AG10803 (cell line): ENCODE measurements at regions not wholly inside any gene's neighbourhood (a gene's known extent, or its start where the extent isn't known, plus 50 kb on each side); places are given as distances from the start of the nearest gene placed in this dataset.
"Not testable (repeated sequence)": the region's sequence is repeated elsewhere in the genome, so short reads cannot be mapped to it uniquely, and the experiment has no call there.

Experiments
- DNase-seq: peaks from one replicate; pipeline ENCODE4 v3.0.0; 2010; ENCODE audit warnings: low read depth
- H3K4me3 ChIP-seq: 2 replicates; pipeline ENCODE4 v1.5.1; 2011; ENCODE audit warnings: mild to moderate bottlenecking, low read length, control low read depth
- CTCF ChIP-seq: conservative IDR thresholded peaks from 2 replicates; pipeline ENCODE4 v1.5.1; 2011; ENCODE audit warnings: mild to moderate bottlenecking, low read length, control low read depth, inconsistent platforms

DNA sequence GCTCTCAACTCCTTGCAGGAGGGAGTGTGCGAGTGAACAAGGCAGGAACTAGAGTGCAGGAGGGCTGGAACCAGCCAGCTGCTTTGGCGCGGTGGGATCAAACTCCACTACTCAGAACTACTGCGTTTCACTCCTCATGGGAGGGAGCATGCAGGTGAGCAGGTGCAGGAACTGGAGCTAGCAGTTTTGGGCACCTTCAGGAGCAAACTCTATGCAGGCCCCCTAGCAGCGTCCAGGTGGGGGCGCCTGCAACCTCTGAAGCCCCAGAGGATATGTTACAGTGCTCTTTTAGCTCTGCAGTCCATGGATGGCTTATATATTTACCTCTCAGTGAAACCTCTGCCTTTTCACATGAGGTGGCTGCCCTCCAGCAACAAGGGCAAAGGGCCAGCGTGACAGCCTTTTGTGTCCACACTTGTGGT, 1303.4 kb downstream of the PCDH9 start:
- DNase-seq = no peak
- no peak for TF ChIP-seq CTCF
- H3K4me3 ChIP-seq = no peak overlapping the region

DNA sequence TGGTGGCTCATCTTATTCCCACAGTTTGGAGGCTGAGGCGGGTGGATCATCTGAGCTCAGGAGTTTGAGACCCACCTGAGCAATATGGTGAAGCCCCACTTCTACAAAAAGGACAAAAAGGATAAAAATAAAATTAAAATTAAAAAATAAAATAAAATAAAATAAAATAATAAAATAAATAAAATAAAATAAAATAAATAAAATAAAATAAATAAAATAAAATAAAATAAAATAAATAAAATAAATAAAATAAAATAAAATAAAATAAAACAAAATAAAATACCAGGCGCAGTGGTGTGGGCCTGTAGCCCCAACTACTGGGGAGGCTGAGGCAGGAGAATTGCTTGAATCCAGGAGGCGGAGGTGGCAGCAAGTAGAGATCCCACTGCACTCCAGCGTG, 1307.3 kb downstream of the PCDH9 start:
- DNase-seq, H3K4me3 ChIP-seq: not testable (repeated sequence)

GRCh38 chr13:65921933-65922332, 1308.2 kb downstream of the PCDH9 start:
- no peak for DNase-seq
- H3K4me3 ChIP-seq = no peak overlapping the region
- no peak for TF ChIP-seq CTCF

- H3K4me3 ChIP-seq = no peak overlapping the region
- TF ChIP-seq CTCF = no peak
- peak; percentile 59 for DNase-seq
These were observed 1312.4 kb downstream of the PCDH9 start for GRCh38 chr13:65917731-65918130.

- no peak overlapping the region for H3K4me3 ChIP-seq
- no peak for DNase-seq
- TF ChIP-seq CTCF = no peak
These were observed 1314.9 kb downstream of the PCDH9 start for GRCh38 chr13:65915195-65915594.

- no peak for TF ChIP-seq CTCF
- no peak overlapping the region for H3K4me3 ChIP-seq
- DNase-seq = peak; percentile 44
These were observed 1315.4 kb downstream of the PCDH9 start for GRCh38 chr13:65914716-65915115.

DNA sequence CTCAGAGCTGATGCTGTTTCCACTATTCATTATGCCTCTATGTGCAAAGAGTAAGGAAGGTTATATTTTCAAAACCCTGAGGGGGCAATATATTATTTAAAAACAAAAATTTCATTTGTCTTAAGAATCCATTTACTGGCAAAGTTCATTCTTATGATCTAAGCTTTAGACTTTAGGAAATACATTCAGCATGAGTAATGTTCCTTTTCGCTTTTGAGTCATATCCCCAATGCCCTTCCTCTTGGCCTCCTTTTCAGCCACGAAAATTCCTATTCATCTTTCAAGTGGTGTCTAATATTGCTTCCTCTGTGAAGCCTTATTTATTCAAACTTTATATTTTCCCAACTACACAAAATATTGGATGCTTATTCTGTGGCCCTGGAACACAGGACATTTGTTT, 1317.0 kb downstream of the PCDH9 start:
- no peak overlapping the region for H3K4me3 ChIP-seq
- no peak for TF ChIP-seq CTCF
- DNase-seq = peak; percentile 79

- no peak for TF ChIP-seq CTCF
- H3K4me3 ChIP-seq = no peak overlapping the region
- DNase-seq = no peak
These were observed 1317.6 kb downstream of the PCDH9 start for GRCh38 chr13:65912516-65912915.
